GM19240 (cell line): ENCODE measurements at regions not wholly inside any gene's neighbourhood (a gene's known extent, or its start where the extent isn't known, plus 50 kb on each side); places are given as distances from the start of the nearest gene placed in this dataset.
"Not testable (repeated sequence)": the region's sequence is repeated elsewhere in the genome, so short reads cannot be mapped to it uniquely, and the experiment has no call there.

ENCODE experiments used
- DNase-seq: peaks from one replicate; pipeline ENCODE4 v3.0.0; 2011; ENCODE audit warnings: low spot score; ENCODE audit not compliant: insufficient read length

DNA sequence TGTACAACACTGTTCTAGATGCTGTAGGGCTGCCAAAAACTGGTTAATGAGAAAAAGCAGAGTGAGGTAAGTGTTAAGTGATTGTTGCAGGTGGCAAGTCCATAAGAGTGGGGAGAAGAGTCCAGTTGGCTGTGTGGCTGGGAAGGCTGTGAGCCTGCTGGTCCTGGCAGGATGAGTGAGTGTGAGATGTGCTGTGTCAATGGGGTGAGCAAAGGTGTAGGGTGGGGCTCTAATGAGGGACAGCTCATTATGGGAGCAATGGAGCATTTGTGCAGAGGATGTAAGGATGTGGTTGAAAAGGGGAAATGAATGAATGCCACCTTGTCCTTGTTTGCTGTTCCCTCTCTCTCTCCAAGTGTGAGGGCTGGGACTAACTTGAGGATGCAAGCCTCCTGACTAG is 145.3 kb upstream of the ROPN1 start:
- no peak for DNase-seq

GRCh38 chr3:124138148-124138547 is 146.2 kb upstream of the ROPN1 start:
- DNase-seq = no peak

DNA sequence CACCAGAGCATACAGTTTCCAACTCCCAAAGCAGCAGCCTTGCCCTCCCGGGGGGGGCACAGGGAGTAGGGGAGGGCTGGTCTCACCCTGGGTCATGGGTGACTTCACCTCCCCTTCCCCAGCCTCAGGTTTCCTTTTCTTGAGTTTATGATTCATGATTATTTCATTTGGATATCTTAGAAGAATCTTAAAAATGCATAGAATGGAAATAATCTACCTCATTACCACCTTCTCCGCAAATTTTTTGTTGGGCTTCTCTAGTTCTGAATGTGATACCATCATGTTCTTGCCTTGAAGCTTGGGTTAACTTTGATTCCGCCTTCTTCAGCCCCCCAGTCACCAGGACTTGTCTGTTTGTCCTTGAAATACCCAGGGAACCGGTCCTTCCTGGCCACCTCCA is 148.8 kb upstream of the ROPN1 start:
- no peak for DNase-seq

DNA sequence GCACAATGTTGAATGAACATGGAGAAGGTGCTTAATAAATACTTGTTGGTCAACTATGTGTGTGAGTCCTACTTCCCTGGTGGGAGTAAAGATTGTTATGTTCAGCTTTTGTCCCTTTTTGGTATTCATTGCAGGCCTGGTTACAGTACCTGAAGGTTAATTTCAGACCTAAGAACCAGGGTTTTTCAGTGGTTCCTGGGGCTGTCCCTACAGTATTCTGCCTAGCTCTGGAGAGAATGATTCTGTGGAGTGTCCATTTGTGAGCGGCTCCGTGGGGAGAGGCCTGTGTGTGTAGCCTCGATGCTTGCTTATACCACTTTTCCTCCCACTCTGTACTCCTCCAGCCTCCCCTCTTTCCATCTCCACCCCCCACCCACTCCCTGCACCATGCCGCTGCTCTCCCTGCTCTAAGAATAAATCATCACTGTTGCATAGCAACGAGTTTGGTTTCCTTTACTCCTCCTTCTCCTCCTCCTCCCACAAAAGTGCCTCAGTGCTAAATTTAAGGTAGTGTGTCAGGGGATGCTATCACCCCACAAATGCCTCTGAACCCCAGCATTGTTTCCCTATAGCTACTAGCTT is 150.6 kb upstream of the ROPN1 start:
- no peak for DNase-seq

- DNase-seq = no peak
Observed at GRCh38 chr3:124143047-124143446, 151.1 kb upstream of the ROPN1 start.

DNA sequence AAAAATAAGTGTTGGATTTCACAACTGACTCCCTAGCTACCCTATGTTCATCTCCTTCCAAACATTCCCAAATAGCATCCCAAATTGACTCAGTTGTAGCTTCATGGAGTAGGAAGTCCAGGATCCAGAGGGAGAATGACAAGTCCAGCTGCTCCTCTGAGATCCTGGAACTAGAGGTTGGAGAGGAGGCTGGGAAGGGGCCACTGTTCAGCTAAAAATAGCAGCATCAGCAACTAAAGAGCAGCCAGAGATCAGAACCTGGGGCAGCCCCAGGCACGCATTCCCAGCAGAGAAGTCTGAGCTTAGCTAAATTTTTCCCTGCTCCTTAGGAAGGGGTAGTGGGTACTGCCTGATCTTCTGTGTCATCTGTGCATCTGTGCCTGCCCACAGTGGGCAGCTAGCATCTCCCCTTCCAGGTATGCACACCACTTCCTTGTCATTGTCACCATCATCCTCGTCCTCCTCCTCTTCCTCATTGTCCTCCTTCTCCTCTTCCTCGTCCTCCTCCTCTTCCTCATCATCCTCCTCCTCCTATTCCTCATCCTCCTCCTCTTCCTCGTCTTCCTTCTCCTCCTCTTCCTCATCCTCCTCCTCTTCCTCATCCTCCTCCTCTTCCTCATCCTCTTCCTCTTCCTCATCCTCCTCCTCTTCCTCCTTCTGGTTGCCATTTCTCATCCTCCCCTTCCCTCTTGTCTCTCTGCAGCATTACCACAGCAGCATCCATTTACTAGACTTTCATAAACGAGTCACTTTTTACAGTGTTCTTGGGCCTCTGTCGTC is 152.3 kb upstream of the ROPN1 start:
- DNase-seq = no peak

DNA sequence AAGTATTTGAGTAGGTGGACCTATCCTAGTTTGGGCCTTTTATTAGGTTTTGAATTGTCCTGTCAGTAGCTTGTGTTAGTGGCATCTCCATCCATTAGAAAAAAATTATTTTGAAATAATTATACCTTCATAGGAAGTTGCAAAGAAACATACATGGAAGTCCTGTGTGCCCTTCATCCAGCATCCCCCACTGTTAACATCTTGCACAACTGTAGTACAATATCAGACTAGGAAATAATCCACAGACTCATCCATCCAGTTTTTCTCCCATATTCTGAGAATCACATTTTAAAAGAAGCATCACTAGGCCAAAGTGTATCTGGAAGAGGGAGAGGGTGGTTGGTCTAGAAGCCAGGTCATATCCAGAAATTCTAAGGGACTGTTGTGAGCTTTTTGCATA is 155.5 kb upstream of the ROPN1 start:
- no peak for DNase-seq

- DNase-seq = no peak
Observed at GRCh38 chr3:124147946-124148345, 156.0 kb upstream of the ROPN1 start.

GRCh38 chr3:124149081-124149480 is 157.2 kb upstream of the ROPN1 start:
- DNase-seq = no peak

GRCh38 chr3:124149771-124150170 is 157.8 kb upstream of the ROPN1 start:
- no peak for DNase-seq

- not testable (repeated sequence) for DNase-seq
Observed at GRCh38 chr3:124152891-124153290, 161.0 kb upstream of the ROPN1 start.

- DNase-seq = no peak
Observed at GRCh38 chr3:124156866-124157712, 165.2 kb upstream of the ROPN1 start.

GRCh38 chr3:124157748-124158147 is 165.8 kb upstream of the ROPN1 start:
- DNase-seq = no peak

DNA sequence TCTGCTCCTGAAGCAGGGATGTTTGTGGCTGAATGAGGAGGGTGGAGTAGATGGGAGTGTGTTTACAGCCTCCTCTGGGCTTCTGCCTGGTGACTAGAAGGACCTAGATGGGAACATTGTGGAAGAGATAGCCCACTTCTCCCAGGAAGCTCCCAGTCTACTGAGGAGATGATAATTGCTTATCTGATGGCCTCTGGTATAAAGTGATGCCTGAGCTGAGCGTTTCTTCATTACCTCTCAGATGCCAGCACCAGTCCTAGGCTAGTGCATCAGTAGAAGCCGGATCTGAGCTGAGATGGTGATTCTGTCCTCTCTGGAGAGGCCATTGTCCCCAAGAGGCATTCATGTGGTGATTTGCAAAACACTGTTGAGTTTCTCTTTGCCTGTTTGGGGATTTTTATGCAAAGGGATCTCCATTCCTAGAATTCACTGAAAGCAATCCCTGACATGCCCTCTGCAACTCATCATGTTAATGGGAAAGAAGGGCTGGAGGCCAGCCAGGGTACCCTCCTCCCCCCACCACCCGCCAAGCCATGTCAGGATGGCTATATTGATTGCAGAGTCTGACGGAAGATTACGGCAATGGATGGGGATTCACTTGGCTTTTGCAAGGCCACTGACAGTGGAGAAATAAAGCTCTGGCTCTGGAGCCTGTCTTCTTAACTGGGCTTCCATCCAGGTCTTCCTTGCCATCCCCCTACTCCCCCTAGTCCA is 166.4 kb upstream of the ROPN1 start:
- DNase-seq = no peak

DNA sequence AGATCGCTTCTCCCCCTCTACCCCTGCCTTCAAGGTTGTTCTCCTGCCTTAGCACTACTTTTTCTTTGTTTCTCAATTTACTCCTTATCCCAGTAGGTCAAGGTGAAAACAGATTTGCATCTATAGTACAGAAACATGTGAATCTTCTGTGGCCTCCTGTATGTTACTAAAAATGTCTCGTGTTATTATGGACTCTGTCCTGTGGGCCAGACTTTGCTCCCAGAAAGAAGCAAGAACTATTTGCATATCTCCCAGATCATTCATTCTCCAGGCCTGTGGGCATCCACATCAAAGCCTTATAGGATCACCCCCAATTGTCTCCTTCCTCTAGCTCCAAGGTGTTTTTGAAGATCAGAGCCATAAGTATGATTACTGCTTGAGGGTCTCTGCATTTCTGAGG is 169.5 kb upstream of the ROPN1 start:
- DNase-seq = no peak

DNA sequence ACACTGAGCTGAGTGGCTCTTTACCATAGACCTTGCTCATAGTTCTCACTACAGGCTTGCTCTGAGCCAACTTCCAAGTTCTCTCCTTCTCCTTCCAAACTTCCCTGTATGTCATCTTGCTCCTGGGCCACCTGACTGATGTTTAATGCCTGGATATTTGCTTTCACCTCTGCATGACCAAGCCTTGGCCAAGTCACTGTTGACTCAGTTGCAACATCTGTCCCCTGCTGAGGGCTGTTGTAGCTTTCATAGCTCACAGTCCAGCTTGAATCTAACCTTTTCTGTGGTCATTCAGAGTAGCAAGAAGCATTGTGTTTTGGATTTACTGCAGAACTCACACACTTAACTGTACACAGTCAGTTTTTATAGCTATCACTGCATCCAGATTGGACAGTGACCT is 171.8 kb upstream of the ROPN1 start:
- no peak for DNase-seq

GRCh38 chr3:124168271-124168670 is 176.3 kb upstream of the ROPN1 start:
- no peak for DNase-seq

GRCh38 chr3:124172283-124172682 is 180.4 kb upstream of the ROPN1 start:
- DNase-seq = no peak

DNA sequence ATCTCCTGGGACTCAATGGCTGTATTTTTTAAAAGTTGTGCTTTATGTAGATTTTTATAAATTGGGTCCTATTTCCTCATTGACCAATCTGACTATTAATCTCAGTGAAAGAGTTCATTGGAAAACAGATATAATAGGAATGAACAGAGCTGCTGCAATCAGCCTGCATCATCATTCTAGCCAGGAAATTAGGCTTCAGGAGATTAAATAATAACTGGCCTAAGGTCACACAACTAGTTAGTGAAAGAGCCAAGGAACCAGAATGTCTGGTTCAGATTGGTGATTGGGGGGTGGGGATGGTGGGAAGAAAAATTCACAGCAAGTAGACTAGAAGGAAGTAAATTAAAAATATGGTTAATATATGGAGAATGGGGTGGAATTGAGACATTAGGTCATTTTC is 180.9 kb upstream of the ROPN1 start:
- no peak for DNase-seq

DNA sequence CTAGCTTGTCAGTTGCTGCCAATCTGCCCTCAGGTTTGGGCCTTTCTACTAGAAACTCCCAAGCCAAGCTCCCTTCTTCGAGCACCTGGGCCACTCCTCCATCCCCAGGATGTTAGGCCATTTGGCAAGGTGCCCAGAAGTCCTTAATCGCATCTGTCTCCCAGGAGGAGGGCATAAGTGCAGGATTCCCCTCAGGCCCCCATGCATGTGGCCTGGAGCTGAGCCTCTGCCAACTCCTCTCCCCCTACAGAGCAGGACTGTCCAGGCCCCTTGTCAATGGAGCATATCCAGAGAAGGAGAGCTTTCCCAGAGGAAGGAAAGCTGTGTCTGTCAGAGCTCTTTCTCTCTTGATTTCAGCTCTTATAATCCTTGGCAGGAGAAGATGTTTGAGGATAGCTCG is 182.6 kb upstream of the ROPN1 start:
- DNase-seq = no peak

DNA sequence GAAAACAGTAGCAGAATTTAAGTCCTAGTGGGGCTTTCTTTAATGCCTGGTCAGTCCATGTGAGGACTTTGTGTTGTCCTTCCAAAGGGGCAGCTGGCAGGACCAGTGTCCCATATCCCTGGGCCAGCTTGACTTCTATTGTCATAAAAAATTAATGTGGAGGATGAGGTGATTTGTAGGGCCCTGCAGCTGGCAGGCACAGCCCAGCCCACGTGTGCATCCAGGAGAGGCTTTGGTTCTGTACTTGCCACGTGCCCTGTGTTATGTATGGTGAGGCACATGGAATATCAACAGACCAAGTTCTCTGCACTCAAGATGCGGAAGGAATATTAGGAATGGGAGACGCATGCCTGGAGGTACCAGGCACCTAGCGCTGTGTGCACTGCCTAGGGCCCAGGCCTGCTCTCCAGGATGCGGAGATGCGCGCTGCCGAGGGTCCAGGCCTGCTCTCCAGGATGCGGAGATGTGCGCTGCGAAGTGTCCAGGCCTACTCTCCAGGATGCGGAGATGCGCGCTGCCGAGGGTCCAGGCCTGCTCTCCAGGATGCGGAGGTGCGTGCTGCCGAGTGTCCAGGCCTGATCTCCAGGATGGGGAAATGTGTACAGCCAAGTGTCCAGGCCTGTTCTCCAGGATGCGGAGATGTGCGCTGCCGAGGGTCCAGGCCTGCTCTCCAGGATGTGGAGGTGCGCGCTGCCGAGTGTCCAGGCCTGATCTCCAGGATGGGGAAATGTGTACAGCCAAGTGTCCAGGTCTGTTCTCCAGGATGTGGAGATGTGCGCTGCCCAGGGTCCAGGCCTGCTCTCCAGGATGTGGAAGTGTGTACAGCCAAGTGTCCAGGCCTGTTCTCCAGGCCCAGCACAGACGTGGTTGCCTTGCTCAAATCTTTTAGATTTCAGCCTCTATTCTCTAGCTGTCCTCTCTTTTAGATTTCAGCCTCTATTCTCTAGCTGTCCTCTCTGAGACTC is 183.3 kb upstream of the ROPN1 start:
- no peak for DNase-seq
